MM.1S (cell line): ENCODE measurements at regions not wholly inside any gene's neighbourhood (a gene's known extent, or its start where the extent isn't known, plus 50 kb on each side); places are given as distances from the start of the nearest gene placed in this dataset.
"Not testable (repeated sequence)": the region's sequence is repeated elsewhere in the genome, so short reads cannot be mapped to it uniquely, and the experiment has no call there.

Experiments
- EZH2 ChIP-seq: fragments of 300-600 bp; sonication (generic); optimal IDR thresholded peaks from 2 replicates; pipeline ENCODE3; 2017; ENCODE audit warnings: low read depth, mild to moderate bottlenecking, antibody characterized with exemption, low read length, mixed read lengths
- EZH2phosphoT487 ChIP-seq: fragments of 300-600 bp; sonication (generic); IDR thresholded peaks from 2 replicates; pipeline ENCODE4 v1.6.1; 2018; ENCODE audit warnings: antibody characterized with exemption, low read length
- TF ChIP-seq, protein P1 (sequence below): fragments of 300-600 bp; sonication (generic); IDR thresholded peaks from 2 replicates; pipeline ENCODE4 v1.5.1; 2016; ENCODE audit warnings: antibody characterized with exemption, low read length, mixed read lengths

DNA sequence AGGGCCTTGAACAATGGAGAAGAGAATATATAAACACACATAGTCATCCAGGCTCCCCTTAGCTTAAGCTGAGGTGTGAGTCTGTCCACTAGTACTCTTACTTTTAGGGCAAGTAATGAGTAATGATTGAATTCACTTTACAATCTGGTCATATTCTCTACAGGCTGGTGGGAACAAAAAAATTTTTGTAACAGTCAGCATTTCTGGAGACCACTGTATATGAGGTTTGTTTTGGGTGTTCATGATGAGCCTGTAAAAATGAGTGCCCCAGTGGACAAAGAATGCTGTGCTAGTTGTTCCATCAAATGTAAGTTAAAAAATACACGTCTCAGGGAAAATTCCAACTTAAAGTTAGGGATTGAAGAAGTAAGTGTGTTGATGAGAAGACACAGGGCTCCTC is 154.0 kb downstream of the ZNF37A start:
- TF ChIP-seq, protein P1, sequence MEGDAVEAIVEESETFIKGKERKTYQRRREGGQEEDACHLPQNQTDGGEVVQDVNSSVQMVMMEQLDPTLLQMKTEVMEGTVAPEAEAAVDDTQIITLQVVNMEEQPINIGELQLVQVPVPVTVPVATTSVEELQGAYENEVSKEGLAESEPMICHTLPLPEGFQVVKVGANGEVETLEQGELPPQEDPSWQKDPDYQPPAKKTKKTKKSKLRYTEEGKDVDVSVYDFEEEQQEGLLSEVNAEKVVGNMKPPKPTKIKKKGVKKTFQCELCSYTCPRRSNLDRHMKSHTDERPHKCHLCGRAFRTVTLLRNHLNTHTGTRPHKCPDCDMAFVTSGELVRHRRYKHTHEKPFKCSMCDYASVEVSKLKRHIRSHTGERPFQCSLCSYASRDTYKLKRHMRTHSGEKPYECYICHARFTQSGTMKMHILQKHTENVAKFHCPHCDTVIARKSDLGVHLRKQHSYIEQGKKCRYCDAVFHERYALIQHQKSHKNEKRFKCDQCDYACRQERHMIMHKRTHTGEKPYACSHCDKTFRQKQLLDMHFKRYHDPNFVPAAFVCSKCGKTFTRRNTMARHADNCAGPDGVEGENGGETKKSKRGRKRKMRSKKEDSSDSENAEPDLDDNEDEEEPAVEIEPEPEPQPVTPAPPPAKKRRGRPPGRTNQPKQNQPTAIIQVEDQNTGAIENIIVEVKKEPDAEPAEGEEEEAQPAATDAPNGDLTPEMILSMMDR = not testable (repeated sequence)
- TF ChIP-seq EZH2phosphoT487, EZH2: not testable (repeated sequence)
